B cell (primary cell): ENCODE measurements at regions not wholly inside any gene's neighbourhood (a gene's known extent, or its start where the extent isn't known, plus 50 kb on each side); places are given as distances from the start of the nearest gene placed in this dataset.

ENCODE experiments used
- ATAC-seq: fragments of 200-7000 bp; cut with Tn5 transposase; one replicate; pipeline ENCODE4 v1.10.0; 2021; ENCODE audit warnings: low read depth, mild to moderate bottlenecking, moderate number of reproducible peaks, moderate library complexity
- CTCF ChIA-PET: fragments of 350-600 bp; sonication (Branson Sonifier 250); formaldehyde crosslinking; loops from one replicate; lab custom pipeline; 2021; ENCODE audit warnings: antibody characterized with exemption, inconsistent platforms; lab: Charles Lee
- POLR2A ChIA-PET: fragments of 350-600 bp; sonication (Branson Sonifier 250); formaldehyde crosslinking; loops from one replicate; lab custom pipeline; 2021; ENCODE audit warnings: antibody characterized with exemption; lab: Charles Lee
- DNase-seq: peaks from one replicate; pipeline ENCODE4 v3.0.0; 2013
- H2AFZ ChIP-seq: 2 replicates; pipeline ENCODE4 v1.6.1; 2012; ENCODE audit warnings: mild to moderate bottlenecking, low read depth, low read length; ENCODE audit not compliant: insufficient read depth, poor library complexity, severe bottlenecking
- H3K27ac ChIP-seq, 2 donors: 1 replicate in 1 of 2; 2 replicates in 1 of 2; pipeline ENCODE4 v1.5.1; 2012 to 2013; ENCODE audit warnings: low read length in 2 of 2, mild to moderate bottlenecking in 2 of 2, moderate library complexity in 1 of 2
- H3K27me3 ChIP-seq, 4 experiments: fragments of 200-600 bp in 1 of 4; sonication (generic) in 1 of 4; replicated peaks in 1 of 4; 1 replicate in 2 of 4; 2 replicates in 2 of 4; pipeline versions ENCODE4 v1.6.1 to v1.7.0; 2013 to 2016; ENCODE audit warnings: low read length in 3 of 4, mild to moderate bottlenecking in 2 of 4, mixed read lengths in 1 of 4, moderate library complexity in 1 of 4; ENCODE audit not compliant: insufficient read depth in 4 of 4, control insufficient read depth in 3 of 4; ENCODE audit errors: control extremely low read depth in 1 of 4
- H3K36me3 ChIP-seq, 2 experiments: replicated peaks in 1 of 2; 1 replicate in 1 of 2; 2 replicates in 1 of 2; pipeline versions ENCODE4 v1.6.1 to v1.7.1; 2013; ENCODE audit warnings: low read length in 1 of 2; ENCODE audit not compliant: insufficient read depth in 2 of 2, control insufficient read depth in 1 of 2; ENCODE audit errors: control extremely low read depth in 1 of 2, extremely low read depth in 1 of 2
- H3K4me1 ChIP-seq, 2 donors: fragments of 200-600 bp in 1 of 2; sonication (generic) in 1 of 2; 1 replicate in 1 of 2; 2 replicates in 1 of 2; pipeline versions ENCODE4 v1.5.1 to v1.6.1; 2013 to 2017; ENCODE audit warnings: low read length in 2 of 2; ENCODE audit not compliant: control insufficient read depth in 2 of 2, insufficient read depth in 2 of 2
- H3K4me2 ChIP-seq: replicated peaks from 2 replicates; pipeline ENCODE3; 2012; ENCODE audit warnings: mild to moderate bottlenecking, low read depth, low read length; ENCODE audit not compliant: poor library complexity, severe bottlenecking
- H3K4me3 ChIP-seq, 5 experiments: fragments of 200-600 bp in 1 of 5; sonication (generic) in 1 of 5; 1 replicate in 3 of 5; 2 replicates in 2 of 5; pipeline versions ENCODE4 v1.5.1 to v1.7.0; 2011 to 2016; ENCODE audit warnings: low read length in 4 of 5, mild to moderate bottlenecking in 4 of 5, low read depth in 2 of 5, control low read depth in 1 of 5, moderate library complexity in 1 of 5; ENCODE audit not compliant: insufficient read depth in 1 of 5; ENCODE audit errors: control extremely low read depth in 1 of 5, extremely low read depth in 1 of 5
- H3K79me2 ChIP-seq: fragments of 200-600 bp; sonication (generic); one replicate; pipeline ENCODE4 v1.6.0; 2016; ENCODE audit warnings: low read length; ENCODE audit not compliant: control insufficient read depth, insufficient read depth
- H3K9ac ChIP-seq: fragments of 200-600 bp; sonication (generic); 2 replicates; pipeline ENCODE4 v1.6.1; 2017; ENCODE audit warnings: mild to moderate bottlenecking, low read length, moderate library complexity
- H3K9me3 ChIP-seq, 3 donors: one replicate each; pipeline versions ENCODE4 v1.6.1 to v1.7.1; 2013; ENCODE audit warnings: low read length in 2 of 3; ENCODE audit not compliant: control insufficient read depth in 2 of 3, insufficient read depth in 1 of 3; ENCODE audit errors: control extremely low read depth in 1 of 3
- H4K20me1 ChIP-seq: 2 replicates; pipeline ENCODE4 v1.6.0; 2012; ENCODE audit warnings: mild to moderate bottlenecking, low read length; ENCODE audit not compliant: insufficient read depth, control insufficient read depth, poor library complexity, severe bottlenecking
- H3K27ac Mint-ChIP-seq: one replicate; pipeline ENCODE4 v1.8.0; 2021; ENCODE audit warnings: mixed read lengths
- H3K27me3 Mint-ChIP-seq: one replicate; pipeline ENCODE4 v1.8.0; 2021; ENCODE audit warnings: mixed read lengths
- H3K4me1 Mint-ChIP-seq: one replicate; pipeline ENCODE4 v1.8.0; 2021; ENCODE audit warnings: mixed read lengths
- H3K4me3 Mint-ChIP-seq: one replicate; pipeline ENCODE4 v1.8.0; 2021; ENCODE audit warnings: mixed read lengths
- H3K9me3 Mint-ChIP-seq: one replicate; pipeline ENCODE4 v1.8.0; 2022; ENCODE audit warnings: mixed read lengths; ENCODE audit not compliant: insufficient read depth
- EZH2 ChIP-seq: IDR thresholded peaks from 2 replicates; pipeline ENCODE4 v1.6.1; 2012; ENCODE audit warnings: borderline replicate concordance, low read depth, mild to moderate bottlenecking, moderate library complexity, low read length; ENCODE audit not compliant: insufficient read depth, poor library complexity, severe bottlenecking
- WGBS: methylation state at CpG from one replicate; pipeline ENCODE4 v1.1.5; 2013; ENCODE audit warnings: missing lambda C conversion rate; ENCODE audit not compliant: insufficient coverage; 5-methylcytosine and 5-hydroxymethylcytosine counted together
- intact Hi-C: fragments of 100-400 bp; cut with micrococcal nuclease; formaldehyde crosslinking; loops from one replicate; pipeline ENCODE4 v1.10.0; 2022
- TF ChIP-seq, protein P1 (sequence below): fragments of 200-600 bp; IDR thresholded peaks from one replicate; pipeline ENCODE4 v1.8.0; 2022; ENCODE audit warnings: antibody characterized with exemption, mild to moderate bottlenecking

DNA sequence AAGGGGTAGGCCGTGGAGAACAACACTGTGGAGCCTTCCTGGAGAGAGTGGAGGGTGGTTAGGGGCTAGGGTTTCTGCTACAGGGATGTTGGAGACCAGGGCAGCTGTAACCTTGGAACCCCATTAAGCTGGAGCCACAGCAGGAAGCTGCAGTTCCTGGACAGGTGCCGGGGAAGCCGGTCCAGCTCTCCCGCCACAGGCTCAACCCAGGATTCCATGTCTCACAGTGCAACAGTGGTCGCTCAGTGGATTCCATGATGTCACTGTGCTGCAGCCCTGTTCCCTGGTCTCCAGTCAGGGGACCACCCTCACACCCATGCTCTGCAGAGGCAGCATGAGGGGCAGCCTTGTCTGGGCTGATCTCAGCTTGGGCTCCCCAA lies 264.6 kb upstream of the CDYL start:
- no peaks in the 10 kb centered on the region for H3K4me1 Mint-ChIP-seq
- Histone ChIP-seq H4K20me1 (no peaks in the 10 kb centered on the region), H3K9me3 (peaks cover 0 to 5% (median 0%) of the 10 kb centered on the region in 3 donors), H3K9ac (no peak overlapping the region), H3K27ac (no peak overlapping the region), H3K79me2 (no peaks in the 10 kb centered on the region), H3K36me3 (no peaks in the 10 kb centered on the region), H3K4me2 (no peak overlapping the region), H3K4me1 (no peaks in the 10 kb centered on the region), H2AFZ (no peak overlapping the region), H3K27me3 (no peaks in the 10 kb centered on the region), H3K4me3 (no peak overlapping the region)
- DNase-seq: no peak
- TF ChIP-seq, protein P1, sequence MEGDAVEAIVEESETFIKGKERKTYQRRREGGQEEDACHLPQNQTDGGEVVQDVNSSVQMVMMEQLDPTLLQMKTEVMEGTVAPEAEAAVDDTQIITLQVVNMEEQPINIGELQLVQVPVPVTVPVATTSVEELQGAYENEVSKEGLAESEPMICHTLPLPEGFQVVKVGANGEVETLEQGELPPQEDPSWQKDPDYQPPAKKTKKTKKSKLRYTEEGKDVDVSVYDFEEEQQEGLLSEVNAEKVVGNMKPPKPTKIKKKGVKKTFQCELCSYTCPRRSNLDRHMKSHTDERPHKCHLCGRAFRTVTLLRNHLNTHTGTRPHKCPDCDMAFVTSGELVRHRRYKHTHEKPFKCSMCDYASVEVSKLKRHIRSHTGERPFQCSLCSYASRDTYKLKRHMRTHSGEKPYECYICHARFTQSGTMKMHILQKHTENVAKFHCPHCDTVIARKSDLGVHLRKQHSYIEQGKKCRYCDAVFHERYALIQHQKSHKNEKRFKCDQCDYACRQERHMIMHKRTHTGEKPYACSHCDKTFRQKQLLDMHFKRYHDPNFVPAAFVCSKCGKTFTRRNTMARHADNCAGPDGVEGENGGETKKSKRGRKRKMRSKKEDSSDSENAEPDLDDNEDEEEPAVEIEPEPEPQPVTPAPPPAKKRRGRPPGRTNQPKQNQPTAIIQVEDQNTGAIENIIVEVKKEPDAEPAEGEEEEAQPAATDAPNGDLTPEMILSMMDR: no peak
- TF ChIP-seq EZH2: no peak
- no peak overlapping the region for H3K27ac Mint-ChIP-seq
- ChIA-PET POLR2A (no interaction called here), CTCF (no interaction called here)
- WGBS: 90% methylated on average over 5 of the region's 5 CpGs
- no peak overlapping the region for H3K4me3 Mint-ChIP-seq
- intact Hi-C loops: no loop called here
- no peaks in the 10 kb centered on the region for H3K9me3 Mint-ChIP-seq
- peaks cover 29% of the 10 kb centered on the region for H3K27me3 Mint-ChIP-seq
- ATAC-seq: no peak

DNA sequence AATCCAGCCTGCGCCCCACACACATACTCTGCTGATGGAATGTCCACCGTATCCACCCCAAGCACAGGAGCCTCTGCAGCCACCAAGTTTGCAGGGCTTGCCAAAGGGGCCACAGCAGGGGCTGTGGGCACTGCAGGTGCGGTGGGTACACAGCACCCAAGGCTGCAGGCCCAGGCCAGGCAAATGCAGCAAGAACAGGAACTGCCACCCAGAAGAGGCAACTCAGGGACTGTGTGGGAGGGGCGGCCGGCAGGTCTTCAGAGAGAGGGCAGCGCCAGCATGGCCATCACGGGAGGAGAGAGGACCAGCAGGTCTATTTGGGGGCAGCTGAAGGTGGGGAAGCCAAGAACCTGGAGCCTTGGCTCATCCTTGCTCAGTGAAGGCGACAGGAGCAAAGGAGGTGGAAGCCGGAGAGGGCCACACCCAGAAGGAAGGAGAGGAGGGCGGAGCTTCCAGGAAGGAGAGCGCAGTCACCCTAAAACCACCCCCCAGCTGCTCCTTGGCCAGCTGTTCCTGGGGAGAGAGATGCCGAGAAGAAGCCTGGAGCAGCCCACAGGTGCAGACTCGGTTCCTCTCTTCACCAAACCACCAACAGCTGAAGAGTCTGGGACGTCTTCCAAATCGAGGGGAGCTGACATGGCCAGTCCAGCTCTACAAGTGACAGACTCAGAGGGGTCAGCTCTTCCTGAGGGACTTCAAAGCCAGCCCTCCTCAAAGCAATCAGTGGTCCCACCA lies 265.1 kb upstream of the CDYL start:
- Mint-ChIP-seq H3K4me1 (no peaks in the 10 kb centered on the region), H3K27ac (no peak overlapping the region), H3K27me3 (peaks cover 30% of the 10 kb centered on the region), H3K4me3 (no peak overlapping the region), H3K9me3 (no peaks in the 10 kb centered on the region)
- Histone ChIP-seq H3K9me3 (peaks cover 0 to 5% (median 0%) of the 10 kb centered on the region in 3 donors), H3K9ac (no peak overlapping the region), H3K4me3 (no peak overlapping the region), H2AFZ (no peak overlapping the region), H3K27ac (no peak overlapping the region), H3K4me1 (no peaks in the 10 kb centered on the region), H3K4me2 (no peak overlapping the region), H3K36me3 (no peaks in the 10 kb centered on the region), H3K79me2 (no peaks in the 10 kb centered on the region), H3K27me3 (no peaks in the 10 kb centered on the region), H4K20me1 (no peaks in the 10 kb centered on the region)
- ATAC-seq: no peak
- WGBS: 84% methylated on average over 10 of the region's 15 CpGs
- intact Hi-C loops: no loop called here
- POLR2A ChIA-PET: no interaction called here
- no peak for TF ChIP-seq EZH2
- TF ChIP-seq, protein P1: no peak
- CTCF ChIA-PET: no interaction called here
- DNase-seq: no peak
